ENCODE measurements at regions not wholly inside any gene's neighbourhood (a gene's known extent, or its start where the extent isn't known, plus 50 kb on each side); places are given as distances from the start of the nearest gene placed in this dataset.

DNA sequence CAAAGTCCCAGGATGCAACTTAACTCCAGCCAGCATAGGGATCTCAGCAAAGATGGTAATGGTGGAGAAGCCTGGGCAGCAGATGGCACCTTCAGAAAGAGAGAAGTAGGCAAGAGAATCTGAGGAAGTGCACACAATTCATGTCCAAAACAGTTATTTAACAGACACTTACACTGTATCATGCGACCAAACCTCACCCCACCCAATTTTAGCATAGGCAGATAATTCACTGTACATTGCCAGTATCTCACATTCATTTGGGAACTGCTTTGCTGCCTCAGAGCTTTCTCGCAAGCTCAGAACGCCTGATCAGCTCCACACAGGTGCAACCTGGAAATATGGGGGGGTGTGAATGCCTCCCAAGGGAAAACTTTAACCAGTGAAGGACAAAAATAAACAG, 143.0 kb upstream of the MAOA start:
- DNase-seq (ENCODE audit: low read depth), result no peak
- in situ Hi-C loops (cut with HindIII; ENCODE audit: low pct_unique_long_range_greater_than_20kb, low sequenced_read_pairs), result no loop called here

DNA sequence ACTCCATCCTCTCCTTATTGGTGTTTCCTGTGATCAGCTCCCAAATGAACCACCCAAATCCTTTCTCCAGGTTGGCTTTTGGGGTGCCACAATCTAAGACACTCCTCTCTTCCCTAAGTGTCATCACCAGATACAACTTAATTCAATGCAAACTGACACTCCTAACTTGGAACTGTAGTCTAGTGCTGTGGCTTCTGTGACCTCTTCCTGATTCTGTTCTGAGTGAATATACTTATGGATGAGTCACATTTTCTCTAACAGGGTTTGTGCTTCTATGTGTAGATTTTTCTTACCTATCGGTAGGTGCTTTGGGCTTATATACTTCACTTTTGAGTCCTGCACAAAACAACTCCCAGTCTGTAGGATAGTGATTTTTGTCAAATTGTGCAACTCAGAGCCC, 141.3 kb upstream of the MAOA start:
- DNase-seq (ENCODE audit: low read depth), result no peak
- in situ Hi-C loops (cut with HindIII; ENCODE audit: low pct_unique_long_range_greater_than_20kb, low sequenced_read_pairs), result no loop called here

DNA sequence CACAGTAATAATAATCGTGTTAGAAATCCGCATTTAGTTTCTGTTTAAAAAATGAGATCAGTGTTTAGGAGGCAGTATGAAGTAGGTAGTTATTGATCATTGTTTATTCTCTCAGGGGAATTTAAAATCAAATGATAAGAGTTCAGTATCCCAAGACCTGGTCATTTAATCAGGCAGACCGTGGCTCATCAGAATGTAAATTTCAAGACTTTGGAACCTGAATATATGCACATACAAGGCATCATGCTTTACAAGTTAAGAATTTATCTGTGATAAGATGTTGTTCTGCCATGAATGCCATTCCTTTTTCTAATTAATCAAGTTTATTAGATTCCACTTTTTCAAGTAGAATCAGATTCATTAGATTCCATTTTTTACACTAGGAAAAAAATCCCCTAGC, 133.5 kb upstream of the MAOA start:
- in situ Hi-C loops (cut with HindIII; ENCODE audit: low pct_unique_long_range_greater_than_20kb, low sequenced_read_pairs), result no loop called here
- DNase-seq (ENCODE audit: low read depth), result no peak

DNA sequence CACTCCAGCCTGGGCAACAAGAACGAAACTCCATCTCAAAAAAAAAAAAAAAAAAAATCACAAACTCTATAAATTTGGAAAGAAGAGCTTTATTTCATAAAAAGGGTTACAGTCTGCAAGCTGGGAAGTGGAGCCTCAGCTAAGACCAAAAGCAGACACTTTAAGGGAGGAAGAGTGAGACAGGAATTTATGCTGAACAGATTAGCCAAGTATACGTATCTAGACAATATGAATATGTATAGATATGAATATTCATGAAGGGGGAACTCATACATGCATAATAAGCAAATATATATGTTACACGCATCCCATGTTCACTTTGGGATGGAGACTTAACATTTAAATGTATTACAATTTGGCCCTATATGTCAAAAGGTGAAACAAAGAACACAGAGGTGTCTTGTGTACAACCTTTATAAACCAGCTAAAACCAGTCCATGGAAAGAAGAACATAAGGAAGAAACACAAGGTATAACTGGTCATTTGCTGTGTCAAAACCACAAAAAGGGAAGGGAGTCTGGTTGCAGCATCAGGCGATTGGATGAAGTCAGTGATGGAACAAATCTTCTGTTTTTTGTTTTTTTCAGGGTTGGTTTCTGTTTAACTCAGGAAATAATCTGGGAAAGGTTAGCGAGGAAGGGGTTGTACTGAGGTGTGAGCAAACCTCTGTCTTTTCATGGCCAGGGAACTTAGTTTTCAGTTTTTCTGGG, 130.0 kb upstream of the MAOA start:
- DNase-seq (ENCODE audit: low read depth), result no peak
- in situ Hi-C loops (cut with HindIII; ENCODE audit: low pct_unique_long_range_greater_than_20kb, low sequenced_read_pairs), result no loop called here

DNA sequence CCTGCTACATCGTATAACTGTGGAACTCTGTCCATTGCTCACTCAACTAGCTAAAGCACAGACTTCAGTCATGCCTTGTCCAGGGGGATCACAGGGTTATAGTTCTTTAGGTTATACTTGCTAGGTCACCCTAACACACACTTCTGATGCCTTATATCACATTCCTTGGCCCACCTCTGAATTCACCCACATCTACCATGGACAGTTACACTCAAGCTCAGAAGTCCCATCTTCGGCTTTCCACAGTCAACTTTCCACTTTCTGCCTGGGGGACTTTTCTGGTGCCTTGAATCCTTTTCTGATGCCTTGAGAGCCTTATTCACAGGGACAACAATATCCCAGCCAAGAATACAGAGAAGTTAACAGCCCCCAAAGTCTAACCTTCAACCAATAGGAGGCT, 129.2 kb upstream of the MAOA start:
- in situ Hi-C loops (cut with HindIII; ENCODE audit: low pct_unique_long_range_greater_than_20kb, low sequenced_read_pairs), result no loop called here
- no peak for DNase-seq (ENCODE audit: low read depth)

DNA sequence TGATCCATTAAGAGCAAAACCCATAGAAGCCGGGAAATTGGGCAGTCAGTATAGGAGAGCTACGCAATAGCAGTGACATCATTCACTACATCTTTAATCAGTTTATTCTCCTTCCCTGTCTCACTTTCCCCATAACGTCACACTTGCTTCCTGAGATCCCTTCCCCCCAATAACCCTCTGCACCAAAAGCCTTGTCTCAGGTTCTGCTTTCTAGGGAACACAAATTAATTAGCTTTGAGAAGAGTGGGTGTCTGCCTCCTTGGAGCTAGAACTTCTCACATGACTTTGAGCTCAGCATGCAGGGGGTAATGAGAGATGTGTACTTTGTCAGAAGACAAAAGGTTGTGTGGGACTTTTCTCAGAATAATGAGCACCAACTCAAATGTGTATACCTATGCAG, 128.3 kb upstream of the MAOA start:
- in situ Hi-C loops (cut with HindIII; ENCODE audit: low pct_unique_long_range_greater_than_20kb, low sequenced_read_pairs), result no loop called here
- DNase-seq (ENCODE audit: low read depth), result no peak

DNA sequence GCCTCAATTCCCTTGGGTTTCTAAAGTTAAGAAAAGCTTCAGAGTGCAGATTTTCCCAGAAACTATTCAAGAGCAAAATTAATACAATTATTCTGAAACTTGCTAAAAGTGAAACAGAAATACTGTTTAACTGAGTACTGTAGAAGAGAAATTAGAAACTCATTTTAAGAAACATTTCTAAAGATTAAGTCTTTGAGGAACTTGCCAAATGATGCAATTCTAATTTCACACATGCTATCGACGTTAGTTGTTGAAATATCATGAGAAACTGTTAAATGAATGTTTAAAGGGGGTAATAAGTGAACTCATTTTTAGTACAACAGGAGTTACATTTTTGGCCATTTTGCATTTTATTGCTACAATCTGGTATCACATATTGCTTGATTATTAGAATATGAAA, 125.3 kb upstream of the MAOA start:
- no peak for DNase-seq (ENCODE audit: low read depth)
- in situ Hi-C loops (cut with HindIII; ENCODE audit: low pct_unique_long_range_greater_than_20kb, low sequenced_read_pairs), result no loop called here

DNA sequence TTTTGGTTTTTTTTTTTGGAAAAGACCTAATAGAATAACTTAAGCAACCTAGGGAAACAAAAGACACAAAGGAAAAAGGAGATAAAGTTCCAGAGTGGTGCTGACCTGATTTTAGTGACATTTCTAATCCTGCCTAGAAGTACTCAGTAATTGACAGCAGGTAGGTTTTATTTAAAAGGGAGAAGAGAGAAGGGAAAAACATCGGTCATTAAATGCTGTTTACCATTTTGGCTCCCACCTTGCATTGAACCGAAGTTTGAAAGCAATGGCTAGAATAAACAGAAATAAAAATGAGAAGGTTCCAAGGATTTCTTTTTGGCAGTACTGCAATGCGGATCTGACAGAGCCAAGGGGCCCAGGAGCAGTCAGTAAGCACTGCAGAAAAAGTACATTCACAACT, 115.8 kb upstream of the MAOA start:
- in situ Hi-C loops (cut with HindIII; ENCODE audit: low pct_unique_long_range_greater_than_20kb, low sequenced_read_pairs), result no loop called here

DNA sequence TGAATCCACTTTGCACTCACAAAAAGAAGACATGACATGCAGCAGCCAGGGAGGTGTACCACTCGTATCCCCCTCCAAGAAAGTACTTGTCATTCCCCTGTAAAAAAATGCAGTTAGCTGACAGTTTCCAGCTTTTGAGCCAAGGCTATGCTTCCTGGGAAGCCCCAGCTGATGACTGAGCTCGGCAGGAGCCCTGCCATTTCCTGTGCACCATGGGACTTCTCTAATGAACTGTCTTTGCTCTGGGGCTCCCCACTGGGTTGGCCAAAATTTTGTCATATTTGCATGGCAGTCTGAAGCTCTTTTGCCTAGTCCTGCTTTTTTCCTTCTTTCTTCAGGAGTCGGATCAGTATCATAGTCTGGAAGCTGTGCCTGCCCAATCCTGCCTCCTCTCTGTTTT, 104.5 kb upstream of the MAOA start:
- in situ Hi-C loops (cut with HindIII; ENCODE audit: low pct_unique_long_range_greater_than_20kb, low sequenced_read_pairs), result no loop called here
- DNase-seq (ENCODE audit: low read depth), result no peak

More for the DNA sequence above, 115.8 kb upstream of the MAOA start:
- no peak for DNase-seq (ENCODE audit: low read depth)

DNA sequence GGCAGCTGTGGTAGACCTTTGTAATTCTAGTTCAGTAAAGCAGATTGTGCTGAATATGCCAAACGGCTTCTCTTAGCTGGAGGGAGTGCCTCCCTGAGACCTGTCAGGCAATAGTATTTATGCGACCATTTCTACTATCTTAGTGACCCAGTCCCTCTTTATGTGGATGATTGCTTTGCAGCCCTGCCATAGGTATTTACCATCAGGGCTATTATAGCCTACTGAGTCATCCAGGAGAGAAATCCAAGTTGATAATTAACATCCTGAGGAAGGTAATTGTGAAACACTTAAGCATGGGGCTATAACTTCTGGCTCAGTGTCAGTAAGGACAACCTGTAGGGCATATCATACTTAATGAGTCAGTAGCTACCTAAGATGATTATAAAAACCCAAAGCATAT, 103.9 kb upstream of the MAOA start:
- peak; percentile 76 for DNase-seq (ENCODE audit: low read depth)
- in situ Hi-C loops (cut with HindIII; ENCODE audit: low pct_unique_long_range_greater_than_20kb, low sequenced_read_pairs), result no loop called here

DNA sequence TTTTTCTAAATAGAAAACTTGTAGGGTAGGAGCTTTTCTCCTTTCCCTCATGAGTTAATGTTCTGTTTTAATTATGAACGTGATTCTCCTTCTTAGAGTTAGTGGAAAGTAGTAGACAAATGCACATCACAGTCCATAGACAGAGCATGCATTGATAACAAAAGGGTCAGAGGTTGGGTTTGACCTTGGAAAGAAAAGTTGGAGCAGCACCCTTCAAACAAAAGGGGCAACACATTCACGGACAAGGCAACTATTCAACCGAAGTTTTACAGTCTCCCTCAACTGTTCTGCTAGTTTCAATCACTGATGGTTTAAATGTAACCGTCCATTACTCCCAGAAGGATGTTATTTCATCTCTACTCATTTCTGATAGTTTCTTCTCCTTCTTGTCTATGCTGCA, 103.4 kb upstream of the MAOA start:
- in situ Hi-C loops (cut with HindIII; ENCODE audit: low pct_unique_long_range_greater_than_20kb, low sequenced_read_pairs), result no loop called here
- no peak for DNase-seq (ENCODE audit: low read depth)

DNA sequence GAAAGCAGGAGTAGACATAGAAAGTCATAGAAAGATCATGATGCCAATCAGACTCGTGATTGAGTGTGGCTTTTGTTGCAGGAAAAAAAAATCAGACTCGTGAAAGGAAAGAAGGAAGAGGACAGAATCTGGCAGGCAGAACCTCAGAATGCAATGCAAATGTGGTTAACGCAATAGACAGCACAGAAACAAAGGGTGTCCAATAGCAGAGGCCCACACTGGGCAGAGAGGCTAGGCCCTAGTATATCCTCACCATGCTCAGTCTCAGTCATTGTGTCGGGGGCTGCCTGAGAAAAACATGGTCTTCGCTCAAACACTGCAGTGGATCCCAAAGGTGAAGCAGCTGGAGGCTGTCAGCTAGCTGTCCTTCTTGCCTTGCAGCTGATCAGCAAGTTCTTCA, 102.8 kb upstream of the MAOA start:
- DNase-seq (ENCODE audit: low read depth), result no peak
- in situ Hi-C loops (cut with HindIII; ENCODE audit: low pct_unique_long_range_greater_than_20kb, low sequenced_read_pairs), result no loop called here

DNA sequence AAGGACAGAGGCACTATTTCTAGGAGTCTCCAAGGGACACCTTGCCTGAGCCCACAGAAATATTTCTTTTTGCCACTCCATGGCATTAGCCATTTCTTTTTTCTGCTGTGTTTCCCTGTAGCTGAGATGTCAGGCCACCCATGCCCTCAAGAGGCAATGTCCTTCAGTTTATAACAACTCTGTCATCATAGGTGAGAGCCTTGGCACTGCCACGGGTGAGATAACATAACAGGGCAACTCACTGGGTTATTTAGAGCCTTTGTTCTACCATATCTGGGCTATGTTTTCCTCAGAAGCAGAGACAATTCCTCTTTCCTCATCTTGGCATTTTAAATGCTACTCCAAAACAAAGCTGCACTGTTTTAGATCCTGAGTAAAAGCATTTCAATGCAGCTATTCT, 99.9 kb upstream of the MAOA start:
- DNase-seq (ENCODE audit: low read depth), result no peak
- in situ Hi-C loops (cut with HindIII; ENCODE audit: low pct_unique_long_range_greater_than_20kb, low sequenced_read_pairs), result no loop called here

DNA sequence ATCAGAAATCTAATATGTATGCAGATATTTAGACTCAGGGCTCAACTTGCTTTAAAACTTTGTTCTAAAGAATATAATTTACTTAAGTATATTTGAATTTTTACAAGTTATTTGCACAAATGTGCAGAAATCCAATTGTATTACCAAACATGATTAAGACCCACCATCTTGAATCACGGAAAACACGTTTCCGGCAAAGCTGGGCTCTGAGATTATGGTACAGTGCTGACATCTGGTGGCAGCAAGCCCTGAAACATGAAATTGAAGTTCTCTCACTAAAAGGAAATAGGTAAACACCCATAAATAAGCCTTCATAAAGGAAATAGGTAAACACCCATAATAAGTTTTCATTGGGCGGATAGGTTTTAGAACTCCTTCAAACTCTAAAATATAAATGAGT, 98.3 kb upstream of the MAOA start:
- DNase-seq (ENCODE audit: low read depth), result peak; percentile 31
- in situ Hi-C loops (cut with HindIII; ENCODE audit: low pct_unique_long_range_greater_than_20kb, low sequenced_read_pairs), result no loop called here

DNA sequence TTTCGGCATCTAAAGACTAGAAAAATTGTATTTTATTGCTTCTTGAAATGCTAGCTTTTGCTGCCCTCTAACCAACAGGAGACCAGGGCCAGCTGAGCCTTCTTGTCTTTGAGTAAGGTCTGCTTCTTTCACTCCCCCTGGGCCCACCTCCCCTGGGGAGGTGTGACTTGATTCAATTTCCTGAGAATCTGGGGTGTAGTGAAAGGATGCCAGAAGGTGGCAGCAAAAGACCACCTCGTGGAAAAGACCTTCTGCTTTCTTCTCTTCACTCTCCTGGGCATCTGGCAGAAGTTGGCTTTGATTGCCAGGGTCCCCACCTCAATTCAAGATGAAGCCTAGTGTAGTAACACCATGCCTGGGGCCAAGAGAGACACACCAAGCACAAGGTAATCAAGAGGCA, 96.5 kb upstream of the MAOA start:
- in situ Hi-C loops (cut with HindIII; ENCODE audit: low pct_unique_long_range_greater_than_20kb, low sequenced_read_pairs), result no loop called here
- peak; percentile 36 for DNase-seq (ENCODE audit: low read depth)

DNA sequence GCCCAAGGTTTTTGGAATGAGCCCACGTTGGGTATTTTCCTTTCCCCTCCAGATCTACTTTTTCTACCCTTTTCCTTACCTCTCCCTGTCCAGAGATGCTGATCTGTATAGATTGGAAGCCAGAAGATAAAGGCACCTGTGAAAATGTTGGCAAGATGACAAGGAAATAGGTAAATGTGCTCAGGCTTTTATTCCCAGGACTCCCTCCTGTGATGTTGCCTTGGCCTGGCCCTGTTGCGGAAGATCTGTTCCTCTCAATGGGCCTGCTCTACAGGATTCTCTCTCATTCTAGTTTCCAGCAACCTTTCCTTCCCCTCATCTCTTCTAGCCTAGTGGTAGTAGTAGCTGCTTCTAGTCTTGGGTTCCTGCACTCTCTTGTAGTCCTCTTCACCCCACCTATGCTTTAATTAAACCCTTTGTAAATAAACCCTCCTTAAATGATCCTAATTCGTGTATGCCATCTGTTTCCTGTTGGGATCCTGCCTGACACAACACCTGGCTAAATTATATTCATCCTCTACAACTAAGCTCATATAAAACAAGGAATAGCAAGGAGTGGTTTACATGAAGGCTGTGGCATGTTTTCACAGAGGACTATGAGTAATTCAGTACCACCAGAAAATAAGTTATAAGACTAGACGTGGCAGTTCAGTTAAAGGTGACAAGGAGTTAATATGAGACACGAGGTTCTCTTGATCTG, 95.7 kb upstream of the MAOA start:
- in situ Hi-C loops (cut with HindIII; ENCODE audit: low pct_unique_long_range_greater_than_20kb, low sequenced_read_pairs), result no loop called here
- no peak for DNase-seq (ENCODE audit: low read depth)

DNA sequence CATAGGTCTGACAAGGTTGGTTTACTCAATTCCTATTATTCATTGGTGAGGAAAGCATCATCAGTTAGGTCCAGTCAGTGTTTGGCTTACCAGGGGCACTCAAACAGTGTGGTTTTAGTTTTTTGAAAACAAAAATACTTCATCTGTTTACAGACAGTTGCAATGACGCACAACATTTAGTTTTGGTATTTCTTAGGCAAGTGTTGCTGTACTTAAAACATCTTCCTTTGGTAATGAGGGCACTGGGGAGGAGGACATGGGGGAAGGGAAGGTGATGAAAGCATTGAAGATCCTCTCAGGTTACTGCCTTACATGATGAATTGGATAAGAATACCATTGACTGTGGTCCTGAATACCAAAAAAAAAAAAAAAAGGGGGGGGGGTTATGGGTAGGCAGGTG, 93.7 kb upstream of the MAOA start:
- in situ Hi-C loops (cut with HindIII; ENCODE audit: low pct_unique_long_range_greater_than_20kb, low sequenced_read_pairs), result no loop called here
- DNase-seq (ENCODE audit: low read depth), result no peak

DNA sequence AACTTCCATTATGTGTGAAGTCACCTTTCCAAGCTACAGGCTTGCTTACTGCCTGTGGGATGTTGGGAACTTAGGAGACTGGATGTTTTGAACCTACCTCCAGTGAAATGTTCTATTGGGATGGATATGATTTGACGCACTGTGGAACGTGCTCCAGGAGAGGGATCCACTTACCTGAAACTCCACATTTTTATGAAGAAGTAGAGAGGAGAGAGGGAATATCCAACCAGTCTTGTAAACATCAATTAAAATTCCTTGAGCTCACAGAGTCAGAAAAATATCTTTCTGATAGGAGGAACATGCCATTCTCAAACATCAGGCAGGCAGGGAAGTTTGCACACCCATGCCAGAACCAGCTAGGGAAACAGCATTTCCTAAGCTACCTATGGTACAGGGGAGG, 91.1 kb upstream of the MAOA start:
- DNase-seq (ENCODE audit: low read depth), result peak; percentile 32
- in situ Hi-C loops (cut with HindIII; ENCODE audit: low pct_unique_long_range_greater_than_20kb, low sequenced_read_pairs), result no loop called here

DNA sequence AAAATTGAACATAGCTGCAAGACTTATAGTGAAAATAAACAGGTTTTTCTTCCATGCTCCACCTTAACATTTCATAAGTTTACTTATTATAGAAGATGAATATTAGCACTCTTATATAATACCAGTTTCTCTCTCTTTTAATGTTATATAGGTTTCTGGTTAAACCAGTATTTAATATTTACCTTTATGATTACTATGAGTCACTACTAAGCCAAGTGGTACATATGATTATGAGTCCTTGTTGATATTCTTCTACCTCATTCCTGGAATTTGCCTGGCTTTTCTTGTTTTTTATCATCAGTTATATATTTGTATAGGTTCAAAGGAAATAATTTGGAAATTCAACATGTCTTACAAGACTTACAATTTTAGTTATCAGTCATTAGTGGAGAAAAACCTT, 89.9 kb upstream of the MAOA start:
- no peak for DNase-seq (ENCODE audit: low read depth)
- in situ Hi-C loops (cut with HindIII; ENCODE audit: low pct_unique_long_range_greater_than_20kb, low sequenced_read_pairs), result no loop called here

DNA sequence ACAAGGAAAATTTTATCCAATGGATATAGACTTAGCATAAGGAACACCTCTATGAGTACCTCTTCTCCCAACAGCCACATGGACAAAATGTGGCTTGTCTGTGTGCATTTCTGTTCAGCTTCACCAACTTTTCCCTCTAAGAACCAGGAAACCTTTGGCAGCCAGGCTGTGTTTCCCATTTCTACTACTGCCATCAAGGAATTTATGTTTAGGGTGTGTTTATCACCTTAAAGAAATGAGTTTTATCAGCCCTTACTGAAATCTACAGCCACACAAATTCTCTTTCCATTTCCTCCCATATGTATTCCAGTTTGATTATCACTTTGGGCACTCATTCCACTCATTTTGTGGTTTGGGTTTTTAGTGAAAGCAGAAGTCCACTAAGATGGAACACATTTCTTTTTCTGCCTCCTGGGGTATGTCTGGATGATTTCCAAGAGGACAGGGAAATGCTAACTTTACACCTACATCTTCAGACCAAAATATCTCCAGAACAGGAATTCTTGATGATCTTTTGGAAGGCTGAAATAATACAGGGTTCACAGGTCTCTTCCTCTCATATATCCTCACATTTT, 82.6 kb upstream of the MAOA start:
- in situ Hi-C loops (cut with HindIII; ENCODE audit: low pct_unique_long_range_greater_than_20kb, low sequenced_read_pairs), result no loop called here

More for the DNA sequence above, 82.6 kb upstream of the MAOA start:
- DNase-seq (ENCODE audit: low read depth), result no peak
